ENCODE measurements at regions not wholly inside any gene's neighbourhood (a gene's known extent, or its start where the extent isn't known, plus 50 kb on each side); places are given as distances from the start of the nearest gene placed in this dataset.
"Not testable (repeated sequence)": the region's sequence is repeated elsewhere in the genome, so short reads cannot be mapped to it uniquely, and the experiment has no call there.

- Histone ChIP-seq H3K79me2 (ENCODE audit: insufficient read depth, low read length) (no peaks in the 10 kb centered on the region), H3K4me2 (replicated peaks; ENCODE audit: extremely low read depth, low read length, poor library complexity, severe bottlenecking) (no peak overlapping the region), H3K27me3 (ENCODE audit: control insufficient read depth in 2 of 2, insufficient read depth in 2 of 2, low read length in 2 of 2) (no peaks in the 10 kb centered on the region), H3K9me3 (replicated peaks in 1 of 2; ENCODE audit: control insufficient read depth in 1 of 2, insufficient read depth in 1 of 2, low read length in 2 of 2) (no peaks in the 10 kb centered on the region), H3K36me3 (replicated peaks in 1 of 2; ENCODE audit: control insufficient read depth in 1 of 2, insufficient read depth in 2 of 2, low read length in 2 of 2) (no peaks in the 10 kb centered on the region), H2AFZ (ENCODE audit: insufficient read depth, low read depth, low read length, poor library complexity, severe bottlenecking) (no peak overlapping the region), H3K9ac (ENCODE audit: insufficient read depth, low read length, poor library complexity, severe bottlenecking) (no peak overlapping the region), H3K4me3 (replicated peaks in 1 of 3; ENCODE audit: low read depth in 2 of 3, low read length in 3 of 3) (no peak overlapping the region), H4K20me1 (ENCODE audit: insufficient read depth, low read length) (no peaks in the 10 kb centered on the region), H3K4me1 (ENCODE audit: control insufficient read depth in 1 of 2, insufficient read depth in 2 of 2, low read length in 2 of 2) (no peaks in the 10 kb centered on the region), H3K27ac (ENCODE audit: low read depth in 1 of 2, low read length in 2 of 2) (no peak overlapping the region)
- peaks cover under 1 to 4% (median 4%) of the 10 kb centered on the region in 3 donors for H3K27me3 Mint-ChIP-seq (ENCODE audit: low read depth in 3 of 3)
- no peaks in the 10 kb centered on the region for H3K9me3 Mint-ChIP-seq
- no peak overlapping the region for H3K4me3 Mint-ChIP-seq
- no peak for TF ChIP-seq CTCF (IDR thresholded peaks at IDR 0.05)
- DNase-seq, result no peak
- intact Hi-C loops (cut with micrococcal nuclease), result no loop called here
- H3K27ac Mint-ChIP-seq, result no peak overlapping the region
- WGBS (ENCODE audit: insufficient coverage), result 98% methylated on average over 3 of the region's 6 CpGs
- H3K4me1 Mint-ChIP-seq, result no peaks in the 10 kb centered on the region
- no peaks in the 10 kb centered on the region for H3K36me3 Mint-ChIP-seq
Observed at GRCh38 chr13:23966221-23966690, 69.0 kb upstream of the C1QTNF9B start.

GRCh38 chr13:23966691-23967615 is 69.7 kb upstream of the C1QTNF9B start:
- no peaks in the 10 kb centered on the region for H3K9me3 Mint-ChIP-seq
- no peak overlapping the region for H3K27ac ChIP-seq (ENCODE audit: low read depth in 1 of 2, low read length in 2 of 2)
- no peaks in the 10 kb centered on the region for H3K79me2 ChIP-seq (ENCODE audit: insufficient read depth, low read length)
- no peak overlapping the region for H3K4me2 ChIP-seq (replicated peaks; ENCODE audit: extremely low read depth, low read length, poor library complexity, severe bottlenecking)
- peak overlapping the region; percentile 6 for H2AFZ ChIP-seq (ENCODE audit: insufficient read depth, low read depth, low read length, poor library complexity, severe bottlenecking)
- no peaks in the 10 kb centered on the region for H3K36me3 Mint-ChIP-seq
- H3K9me3 ChIP-seq (replicated peaks in 1 of 2; ENCODE audit: control insufficient read depth in 1 of 2, insufficient read depth in 1 of 2, low read length in 2 of 2), result no peaks in the 10 kb centered on the region
- intact Hi-C loops (cut with micrococcal nuclease), result no loop called here
- H3K36me3 ChIP-seq (replicated peaks in 1 of 2; ENCODE audit: control insufficient read depth in 1 of 2, insufficient read depth in 2 of 2, low read length in 2 of 2), result no peaks in the 10 kb centered on the region
- DNase-seq, result no peak
- H3K4me3 ChIP-seq (replicated peaks in 1 of 3; ENCODE audit: low read depth in 2 of 3, low read length in 3 of 3), result no peak overlapping the region
- H3K27me3 Mint-ChIP-seq (ENCODE audit: low read depth in 3 of 3), result peaks cover 0 to 6% (median 4%) of the 10 kb centered on the region in 3 donors
- no peak overlapping the region for H3K9ac ChIP-seq (ENCODE audit: insufficient read depth, low read length, poor library complexity, severe bottlenecking)
- H4K20me1 ChIP-seq (ENCODE audit: insufficient read depth, low read length), result no peaks in the 10 kb centered on the region
- no peaks in the 10 kb centered on the region for H3K27me3 ChIP-seq (ENCODE audit: control insufficient read depth in 2 of 2, insufficient read depth in 2 of 2, low read length in 2 of 2)
- TF ChIP-seq CTCF (IDR thresholded peaks at IDR 0.05), result no peak
- H3K27ac Mint-ChIP-seq, result no peak overlapping the region
- no peak overlapping the region for H3K4me3 Mint-ChIP-seq
- H3K4me1 ChIP-seq (ENCODE audit: control insufficient read depth in 1 of 2, insufficient read depth in 2 of 2, low read length in 2 of 2), result no peaks in the 10 kb centered on the region
- no peaks in the 10 kb centered on the region for H3K4me1 Mint-ChIP-seq
- WGBS (ENCODE audit: insufficient coverage), result 93% methylated on average over 3 of the region's 11 CpGs

- H3K27me3 ChIP-seq (ENCODE audit: control insufficient read depth in 2 of 2, insufficient read depth in 2 of 2, low read length in 2 of 2); H3K9ac ChIP-seq (ENCODE audit: insufficient read depth, low read length, poor library complexity, severe bottlenecking); H3K27me3 Mint-ChIP-seq (ENCODE audit: low read depth in 3 of 3); H3K27ac ChIP-seq (ENCODE audit: low read depth in 1 of 2, low read length in 2 of 2); H3K4me2 ChIP-seq (replicated peaks; ENCODE audit: extremely low read depth, low read length, poor library complexity, severe bottlenecking); H4K20me1 ChIP-seq (ENCODE audit: insufficient read depth, low read length); H3K4me3 Mint-ChIP-seq; intact Hi-C loops (cut with micrococcal nuclease); H2AFZ ChIP-seq (ENCODE audit: insufficient read depth, low read depth, low read length, poor library complexity, severe bottlenecking); H3K9me3 ChIP-seq (replicated peaks in 1 of 2; ENCODE audit: control insufficient read depth in 1 of 2, insufficient read depth in 1 of 2, low read length in 2 of 2); DNase-seq; H3K79me2 ChIP-seq (ENCODE audit: insufficient read depth, low read length); H3K36me3 ChIP-seq (replicated peaks in 1 of 2; ENCODE audit: control insufficient read depth in 1 of 2, insufficient read depth in 2 of 2, low read length in 2 of 2); H3K27ac Mint-ChIP-seq; H3K4me1 Mint-ChIP-seq; H3K9me3 Mint-ChIP-seq; H3K4me1 ChIP-seq (ENCODE audit: control insufficient read depth in 1 of 2, insufficient read depth in 2 of 2, low read length in 2 of 2); H3K36me3 Mint-ChIP-seq; H3K4me3 ChIP-seq (replicated peaks in 1 of 3; ENCODE audit: low read depth in 2 of 3, low read length in 3 of 3): not testable (repeated sequence)
- WGBS (ENCODE audit: insufficient coverage), result 80% methylated on average over 1 of the region's 3 CpGs
Observed at GRCh38 chr13:23967792-23968191, 70.5 kb upstream of the C1QTNF9B start.
